HG02943 (cell line): ENCODE measurements at regions not wholly inside any gene's neighbourhood (a gene's known extent, or its start where the extent isn't known, plus 50 kb on each side); places are given as distances from the start of the nearest gene placed in this dataset.

Experiments used
- ATAC-seq: cut with Tn5 transposase; IDR thresholded peaks from one replicate; pipeline ENCODE4 v1.9.1; 2021; ENCODE audit warnings: mild to moderate bottlenecking, low read depth, moderate library complexity; ENCODE audit not compliant: unreplicated experiment

DNA sequence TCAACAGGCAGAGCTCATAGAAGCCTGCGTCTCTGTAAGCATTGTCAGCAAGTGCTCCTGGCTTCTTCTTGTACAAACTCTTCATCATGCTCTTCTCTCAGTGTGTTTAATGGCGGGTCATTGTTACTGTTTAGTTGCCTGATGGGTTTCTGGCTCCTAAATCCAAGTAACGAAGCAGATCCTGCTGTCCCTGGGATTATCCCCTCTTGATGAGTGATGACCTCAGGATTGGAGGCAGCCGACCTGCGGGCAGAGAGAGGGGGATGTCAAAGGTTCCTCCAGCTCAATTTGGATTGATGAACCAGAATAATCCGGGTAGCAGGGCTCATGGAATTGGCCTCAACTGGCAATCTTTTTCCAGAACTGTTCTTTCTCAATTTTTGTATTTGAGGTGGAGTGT lies 66.1 kb upstream of the BARHL2 start:
- ATAC-seq: no peak

DNA sequence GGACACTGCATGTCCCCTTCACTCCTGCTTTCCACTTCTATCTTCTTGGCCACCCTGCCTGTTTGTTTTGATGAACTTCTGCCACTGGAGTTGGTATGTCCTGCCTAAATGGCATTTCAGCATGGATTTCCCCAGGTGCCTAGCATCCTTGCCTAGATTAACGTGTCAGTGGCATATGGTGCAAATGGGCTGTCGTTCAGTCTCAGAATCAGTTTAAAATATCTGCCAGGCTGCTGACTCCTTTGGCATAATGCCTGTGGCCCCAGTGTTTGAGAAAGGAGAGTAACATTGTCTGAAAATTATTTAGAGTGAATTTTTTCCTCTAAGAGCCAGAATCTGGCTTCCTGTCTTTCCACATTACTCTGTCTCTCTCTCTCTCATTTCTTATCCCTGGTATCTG lies 64.9 kb upstream of the BARHL2 start:
- ATAC-seq: no peak

DNA sequence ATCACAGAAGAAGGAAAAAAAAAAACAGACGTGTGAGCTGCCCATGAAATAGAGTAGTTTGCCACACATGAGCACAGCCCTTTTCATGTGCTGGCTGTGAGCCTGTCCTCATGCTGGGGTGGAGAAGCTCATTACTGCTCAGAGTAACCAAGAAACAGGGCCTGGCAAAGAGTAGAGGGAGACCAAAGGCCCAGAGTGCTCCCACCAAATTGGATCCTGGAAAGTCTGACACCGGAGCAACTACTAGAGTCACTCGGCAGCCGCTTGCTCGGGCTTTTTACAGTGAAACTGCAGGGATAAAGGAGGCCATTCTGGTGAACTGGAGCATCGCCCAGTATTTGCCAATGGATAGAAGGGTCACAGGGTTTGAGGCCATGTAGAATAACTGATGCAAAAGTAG lies 64.4 kb upstream of the BARHL2 start:
- no peak for ATAC-seq

DNA sequence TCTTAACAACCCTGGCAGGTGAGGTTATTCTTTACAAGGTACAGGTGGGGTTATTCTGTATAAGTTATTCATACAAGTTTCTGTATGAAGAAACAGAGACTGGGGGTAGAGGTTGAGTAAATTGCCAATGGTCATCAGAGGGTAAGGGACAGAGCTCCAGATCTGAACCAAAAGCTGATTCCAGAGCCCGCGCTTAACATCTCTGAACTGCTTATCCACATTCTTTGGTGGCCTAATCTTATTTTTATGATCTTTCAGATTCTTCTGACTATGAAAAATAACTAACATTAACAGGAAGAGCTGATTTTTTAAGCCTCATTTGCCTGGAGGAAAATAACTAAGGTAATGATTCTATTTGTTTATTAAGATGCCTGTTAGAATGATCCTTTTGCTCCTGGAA lies 63.9 kb upstream of the BARHL2 start:
- no peak for ATAC-seq

DNA sequence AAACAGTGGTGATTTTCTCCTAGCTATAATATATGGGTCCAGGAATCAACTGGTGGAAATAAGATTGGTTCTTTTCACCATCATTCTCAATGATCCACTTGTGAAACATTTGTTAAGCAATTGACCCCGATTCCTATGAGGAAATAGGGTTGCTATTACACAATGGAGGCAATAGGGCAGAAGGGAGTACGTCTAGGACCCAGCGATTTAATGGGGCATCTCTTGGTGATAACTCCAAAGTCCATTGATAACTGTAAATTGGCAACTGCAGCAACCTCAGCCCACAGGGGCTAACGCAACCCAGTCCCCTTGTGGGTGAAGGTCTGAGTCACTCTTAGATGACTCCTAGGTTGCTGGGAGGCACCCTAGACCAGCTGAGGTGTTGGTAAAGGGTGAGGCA lies 62.5 kb upstream of the BARHL2 start:
- no peak for ATAC-seq

DNA sequence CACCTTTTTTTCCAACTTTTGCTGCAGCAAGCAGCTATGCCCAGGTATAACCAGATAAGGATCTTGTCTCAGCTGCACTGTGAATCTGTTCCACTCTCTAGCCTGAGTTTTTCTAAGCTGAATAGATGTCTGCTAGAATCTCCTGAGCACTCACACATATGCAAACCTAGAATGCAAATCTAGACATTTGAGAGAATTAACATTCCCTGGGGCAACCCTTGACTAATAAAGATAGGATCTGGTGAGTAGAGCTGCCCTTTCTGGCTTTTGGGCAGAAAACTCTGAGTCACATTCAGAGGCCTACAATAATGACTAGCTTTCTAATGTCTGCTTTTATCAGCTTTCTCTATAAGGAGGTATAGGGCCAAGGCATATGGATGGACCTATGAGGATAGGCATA lies 61.4 kb upstream of the BARHL2 start:
- ATAC-seq: no peak

DNA sequence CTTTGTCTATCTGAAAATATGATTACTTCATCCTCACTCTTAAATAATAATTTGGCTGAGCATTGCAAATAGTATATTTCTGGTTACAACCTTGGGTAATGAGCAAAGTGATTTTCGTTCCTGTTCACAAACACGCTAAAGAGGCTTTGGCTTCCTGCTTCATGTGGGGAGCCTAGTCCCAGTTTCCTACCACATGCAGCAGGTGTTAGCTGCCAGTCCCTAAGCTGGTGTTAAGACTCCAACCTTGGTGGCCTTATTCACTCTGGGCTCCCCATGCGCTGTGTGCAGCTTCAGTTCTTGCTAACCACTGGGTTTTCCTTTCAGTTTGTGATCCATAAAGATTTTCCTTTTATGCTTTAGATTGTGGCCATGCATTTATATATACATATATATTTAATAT lies 56.7 kb upstream of the BARHL2 start:
- ATAC-seq: no peak

DNA sequence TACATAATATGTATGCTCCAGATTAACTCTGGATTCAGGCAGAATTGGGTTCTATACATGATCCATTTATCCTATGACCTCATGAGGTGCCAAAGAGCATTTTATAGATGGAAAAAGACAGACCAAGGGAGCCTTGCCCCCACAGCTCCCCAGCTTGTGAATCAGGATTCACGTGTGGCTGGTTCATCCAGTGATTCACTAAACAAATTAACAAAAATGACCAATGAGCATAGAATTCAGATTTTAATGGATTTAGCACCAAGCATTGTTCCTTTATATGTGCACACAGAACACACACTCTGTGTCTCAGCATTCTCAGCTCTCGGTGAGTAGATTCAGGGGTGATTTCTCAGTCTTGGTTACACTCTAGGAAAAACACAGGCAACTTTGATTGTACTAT lies 51.7 kb upstream of the BARHL2 start:
- ATAC-seq: no peak

DNA sequence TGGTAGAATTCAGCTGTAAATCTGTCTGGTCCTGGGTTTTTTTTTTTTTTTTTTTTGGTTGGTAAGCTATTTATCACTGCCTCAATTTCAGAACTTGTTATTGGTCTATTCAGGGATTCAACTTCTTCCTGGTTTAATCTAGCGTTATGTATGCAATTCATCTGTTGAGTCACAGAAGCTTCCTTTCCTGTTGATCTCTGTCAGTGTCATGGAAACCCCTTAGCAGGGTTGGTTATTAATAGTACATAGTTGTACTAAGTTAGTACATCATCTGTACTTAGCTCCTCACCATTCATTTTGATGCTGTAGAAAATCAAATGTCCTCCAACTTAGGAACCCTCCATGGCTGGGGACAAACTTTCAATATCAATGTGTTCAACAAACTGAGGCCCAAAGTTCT lies 51.0 kb upstream of the BARHL2 start:
- ATAC-seq: no peak
